Embryonic facial prominence (tissue), 1 donor: ENCODE measurements at regions not wholly inside any gene's neighbourhood (a gene's known extent, or its start where the extent isn't known, plus 50 kb on each side); places are given as distances from the start of the nearest gene placed in this dataset.

ENCODE experiments used
- DNase-seq: peaks from one replicate; pipeline ENCODE4 v3.0.0-alpha.2; 2016; ENCODE audit errors: extremely low spot score

DNA sequence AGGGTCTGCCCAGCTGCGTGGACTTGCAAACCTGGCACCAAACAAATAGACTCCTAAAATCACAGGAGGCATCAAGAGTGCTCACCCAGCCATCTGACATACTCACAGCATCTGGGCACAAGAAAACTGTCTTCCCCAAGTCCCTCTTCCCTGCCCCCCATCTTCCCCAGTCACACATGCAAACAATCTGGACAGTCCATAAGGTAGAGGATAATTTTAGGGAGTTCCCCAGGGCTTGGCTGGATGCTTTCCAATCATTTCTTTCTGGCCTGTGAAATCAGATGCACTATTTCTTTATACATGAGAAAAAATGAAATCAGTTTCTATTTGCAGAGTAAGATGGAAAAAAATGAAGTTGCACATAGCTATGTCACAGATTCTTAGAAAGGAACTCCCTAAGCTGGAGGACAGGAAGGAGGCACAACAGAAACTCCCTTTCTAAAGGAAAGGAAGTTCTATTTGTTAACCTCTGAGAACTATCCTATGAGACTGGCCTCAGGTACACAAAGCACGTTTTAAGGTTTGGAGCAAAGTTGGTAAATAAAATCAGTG, 342.3 kb downstream of the HNRNPD start:
- DNase-seq: no peak

DNA sequence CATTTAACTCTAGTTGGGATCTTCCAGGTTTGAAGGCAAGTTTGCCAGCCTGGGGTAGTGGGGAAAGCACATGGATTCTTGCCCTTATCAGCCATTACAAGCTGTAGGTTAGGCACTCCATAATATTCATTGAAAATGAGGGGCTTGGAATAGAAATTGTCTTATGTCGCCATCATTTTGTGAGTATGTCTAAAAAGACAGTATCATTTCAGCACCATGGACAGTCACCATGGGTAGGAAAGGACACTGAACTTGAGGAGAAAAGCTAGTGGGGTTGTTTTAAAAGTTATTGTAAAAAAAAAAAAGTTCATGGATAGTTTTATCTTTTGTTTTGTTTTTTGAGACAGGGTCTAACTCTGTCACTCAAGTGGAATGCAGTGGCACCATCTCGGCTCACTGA, 356.1 kb downstream of the HNRNPD start:
- DNase-seq: no peak

GRCh38 chr4:82005158-82005557, 368.6 kb downstream of the HNRNPD start:
- no peak for DNase-seq

DNA sequence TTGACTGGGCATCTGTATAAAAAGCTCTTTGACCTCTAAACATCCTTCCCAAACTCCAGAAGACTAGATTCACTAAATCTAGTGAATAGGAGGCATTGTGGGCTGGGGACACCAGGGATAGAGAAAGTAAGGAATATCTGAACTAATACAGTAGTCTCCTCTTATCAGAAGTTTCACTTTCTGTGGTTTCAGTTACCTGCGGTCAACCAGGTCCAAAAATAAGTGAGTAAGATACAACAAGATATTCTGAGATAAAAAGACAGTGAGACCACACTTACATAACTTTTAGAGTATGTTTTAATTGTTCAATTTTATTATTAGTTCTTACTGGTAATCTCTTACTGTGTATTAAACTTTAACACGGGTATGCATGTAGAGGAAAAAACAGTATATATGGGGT, 376.5 kb downstream of the HNRNPD start:
- no peak for DNase-seq

- no peak for DNase-seq
Observed at GRCh38 chr4:81990898-81991297, 382.9 kb downstream of the HNRNPD start.

- no peak for DNase-seq
Observed at GRCh38 chr4:81990211-81990610, 383.6 kb downstream of the HNRNPD start.

DNA sequence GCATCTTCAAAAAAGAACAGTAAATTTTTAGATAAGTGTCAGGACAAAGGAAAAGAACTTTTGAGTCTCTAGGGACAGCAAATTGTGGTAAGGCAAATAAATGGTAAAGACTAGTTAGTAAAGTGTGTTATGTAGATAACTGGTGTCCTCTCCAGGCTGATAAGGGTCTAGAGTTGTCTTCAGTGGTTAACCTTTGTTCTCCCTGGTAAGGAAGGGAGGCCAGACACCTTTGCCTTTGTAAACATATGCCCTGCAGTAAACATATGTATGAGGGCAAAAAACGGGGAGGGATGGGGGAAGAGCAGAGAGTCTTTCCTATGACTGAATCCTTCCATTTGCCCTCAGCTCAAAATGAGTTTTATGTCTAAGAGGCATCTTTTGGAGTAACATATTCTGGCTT, 384.6 kb downstream of the HNRNPD start:
- DNase-seq: no peak

- no peak for DNase-seq
Observed at GRCh38 chr4:81988178-81988577, 385.6 kb downstream of the HNRNPD start.

GRCh38 chr4:81984746-81985145, 389.0 kb downstream of the HNRNPD start:
- no peak for DNase-seq

DNA sequence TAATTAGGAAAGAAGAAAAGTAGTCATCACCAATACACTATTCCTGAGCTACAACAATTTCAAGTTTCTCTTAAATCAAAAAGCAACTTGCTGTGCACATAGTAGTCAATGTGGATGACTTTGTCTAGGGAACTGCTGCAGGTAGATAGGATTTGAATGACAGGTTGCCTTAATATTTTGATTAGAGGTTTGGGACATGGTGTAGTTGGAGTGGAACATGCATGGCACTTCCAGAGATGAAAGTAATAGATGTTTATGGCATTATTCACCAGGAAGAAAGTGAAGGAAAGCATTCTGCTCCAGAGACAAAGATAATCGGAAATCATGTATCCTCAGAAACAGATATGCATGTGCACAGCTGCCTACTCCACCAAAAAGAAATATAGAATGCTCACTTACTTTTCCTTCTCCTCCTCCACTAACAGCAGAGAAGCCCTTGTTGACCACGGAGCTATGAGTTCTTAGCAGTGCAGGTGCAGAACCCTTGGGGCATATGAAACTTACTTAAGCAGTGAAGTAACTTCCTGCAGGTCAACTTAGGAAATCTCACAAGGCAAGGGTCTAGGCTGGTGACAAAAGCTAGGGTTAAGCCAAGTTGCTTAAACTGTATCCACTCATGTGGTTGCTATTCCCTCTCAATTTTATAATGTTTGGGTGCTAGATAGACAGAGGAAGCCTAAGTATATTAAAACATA, 390.8 kb downstream of the HNRNPD start:
- no peak for DNase-seq

DNA sequence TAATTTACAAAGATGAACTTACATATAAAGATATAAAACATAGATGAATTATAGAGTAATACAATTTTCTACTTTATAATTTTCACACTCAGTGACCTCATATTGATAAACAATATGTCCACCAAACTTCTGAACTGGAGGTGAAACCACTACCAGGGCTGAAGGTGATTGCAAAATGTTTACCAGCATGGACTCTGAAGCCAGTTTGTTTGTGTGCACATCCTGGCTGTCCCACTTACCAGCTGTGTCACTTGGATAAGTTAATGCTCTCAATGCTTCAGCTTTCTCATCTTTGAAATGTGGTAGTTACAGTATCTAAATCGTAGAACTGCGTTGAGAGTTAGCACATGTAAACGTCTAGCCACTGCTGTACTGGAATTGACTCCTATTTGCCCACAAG, 392.6 kb downstream of the HNRNPD start:
- no peak for DNase-seq

- no peak for DNase-seq
Observed at GRCh38 chr4:81974523-81974922, 399.3 kb downstream of the HNRNPD start.

DNA sequence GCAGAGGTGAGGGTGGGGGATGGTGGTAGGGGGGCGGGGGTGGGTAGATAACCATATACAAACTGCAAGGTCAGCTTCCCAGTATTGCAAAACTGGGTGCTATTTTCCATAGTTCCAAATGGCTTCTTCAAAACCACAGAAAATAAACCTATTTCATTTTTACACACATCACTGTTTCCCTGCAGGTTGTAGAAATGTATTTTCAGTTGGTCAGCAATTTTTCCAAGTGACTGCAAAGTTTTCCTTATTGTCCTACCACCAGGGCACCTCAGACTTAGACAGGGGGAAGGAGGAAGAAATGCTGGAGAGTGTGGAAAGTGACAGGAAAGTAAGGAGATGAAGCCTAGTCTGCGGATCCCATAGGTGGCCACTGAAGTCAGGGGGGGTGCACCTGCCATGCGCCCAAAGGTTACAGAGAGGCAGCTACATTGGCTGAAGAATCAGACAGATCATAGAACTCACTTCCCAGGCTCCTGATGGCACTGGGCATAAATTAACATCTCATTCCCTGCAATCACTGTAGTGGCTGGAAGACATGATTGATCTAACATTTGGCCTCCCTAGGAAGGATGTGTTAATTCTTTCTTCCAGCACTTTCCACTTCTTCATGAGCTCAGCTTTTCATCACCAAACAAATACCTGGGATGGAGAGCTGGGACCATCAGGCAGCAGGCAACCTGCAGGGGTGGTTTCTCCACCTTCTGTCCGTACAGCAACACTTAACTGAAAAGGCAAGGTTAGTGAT, 402.0 kb downstream of the HNRNPD start:
- no peak for DNase-seq

GRCh38 chr4:81971061-81971460, 402.7 kb downstream of the HNRNPD start:
- no peak for DNase-seq

- no peak for DNase-seq
Observed at GRCh38 chr4:81970454-81970853, 403.3 kb downstream of the HNRNPD start.

DNA sequence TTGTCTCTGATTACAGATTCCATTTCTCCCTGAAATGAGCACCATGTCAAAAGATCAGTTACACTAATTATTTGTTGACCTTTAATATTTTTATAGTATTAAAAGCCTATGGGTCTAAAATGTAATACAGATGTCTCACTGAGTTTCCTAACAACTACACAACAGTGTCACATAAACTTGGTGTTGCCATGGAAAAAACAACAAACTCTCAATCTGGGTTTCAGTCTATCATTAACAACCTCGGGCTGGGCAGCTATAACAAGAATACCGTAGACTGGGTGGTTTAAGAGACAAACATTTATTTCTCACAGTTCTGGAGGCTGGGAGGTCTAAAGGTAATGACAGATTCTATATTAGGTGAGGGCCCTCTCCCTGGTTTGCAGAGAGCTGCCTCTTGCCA, 407.1 kb downstream of the HNRNPD start:
- DNase-seq: no peak

- DNase-seq: no peak
Observed at GRCh38 chr4:81965911-81966310, 407.9 kb downstream of the HNRNPD start.

DNA sequence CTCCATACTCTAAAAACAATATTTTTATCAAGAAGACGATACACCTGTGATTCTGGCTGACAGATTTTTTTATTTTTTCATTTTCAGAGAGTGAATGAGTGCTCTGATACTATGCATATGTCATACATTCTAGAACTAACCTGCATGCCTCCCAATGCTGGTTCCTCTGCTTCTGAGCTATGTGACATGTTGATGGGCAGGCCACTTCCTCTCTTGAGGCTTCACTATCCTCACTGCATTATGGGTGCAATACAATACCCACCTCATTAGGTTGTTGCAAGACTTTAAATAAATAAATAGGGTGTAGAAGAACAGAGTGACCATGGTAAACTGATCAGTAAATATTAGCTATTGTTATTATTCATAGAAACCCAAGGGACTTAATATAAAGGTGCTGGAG, 408.3 kb downstream of the HNRNPD start:
- no peak for DNase-seq

DNA sequence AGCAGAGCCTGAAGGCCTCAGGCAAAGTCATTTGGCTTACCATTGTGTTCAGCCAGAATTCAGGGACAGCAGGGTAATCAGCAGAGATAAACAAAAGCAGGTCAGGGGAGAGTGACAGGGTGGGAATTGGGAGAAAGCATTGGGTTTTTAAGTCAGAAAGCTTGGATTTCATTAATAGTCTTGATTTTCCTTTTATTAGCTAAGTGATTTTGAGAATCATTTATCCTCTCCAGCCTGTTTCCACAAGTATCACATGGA, 410.1 kb downstream of the HNRNPD start:
- no peak for DNase-seq

DNA sequence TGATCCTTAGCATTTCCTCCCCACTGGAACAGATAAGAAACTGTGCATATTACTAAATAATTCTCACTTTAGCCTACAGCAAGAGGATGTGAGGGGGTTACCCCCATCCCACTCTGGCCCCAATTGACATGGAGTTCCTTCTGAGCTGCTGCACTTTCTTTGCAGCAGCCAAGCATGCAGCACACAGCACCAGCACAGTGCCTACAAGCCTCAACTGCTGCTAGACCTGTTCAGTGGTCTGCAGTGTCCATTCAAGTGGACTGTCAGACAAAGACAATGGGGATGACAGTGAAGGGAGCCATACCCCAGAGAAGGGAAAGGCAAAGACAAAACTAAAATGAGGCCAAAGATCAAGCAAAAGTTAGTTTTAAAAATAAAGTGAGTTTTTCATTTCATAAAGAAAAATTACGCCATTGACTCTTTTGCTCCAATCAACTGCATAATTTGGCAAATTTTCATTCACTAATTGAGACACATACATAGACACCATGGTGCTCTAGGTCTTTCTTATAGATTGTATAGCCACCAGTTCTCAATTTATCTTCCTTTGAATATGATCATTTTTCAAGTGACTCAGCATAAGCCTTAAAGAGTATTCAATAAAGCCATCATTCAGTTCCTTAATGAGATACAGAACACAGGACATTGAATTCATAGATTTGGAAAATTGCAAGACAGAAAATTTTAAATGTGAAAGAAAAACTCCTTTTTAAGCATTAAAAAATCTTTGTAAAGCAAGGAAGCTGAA, 410.6 kb downstream of the HNRNPD start:
- no peak for DNase-seq

DNA sequence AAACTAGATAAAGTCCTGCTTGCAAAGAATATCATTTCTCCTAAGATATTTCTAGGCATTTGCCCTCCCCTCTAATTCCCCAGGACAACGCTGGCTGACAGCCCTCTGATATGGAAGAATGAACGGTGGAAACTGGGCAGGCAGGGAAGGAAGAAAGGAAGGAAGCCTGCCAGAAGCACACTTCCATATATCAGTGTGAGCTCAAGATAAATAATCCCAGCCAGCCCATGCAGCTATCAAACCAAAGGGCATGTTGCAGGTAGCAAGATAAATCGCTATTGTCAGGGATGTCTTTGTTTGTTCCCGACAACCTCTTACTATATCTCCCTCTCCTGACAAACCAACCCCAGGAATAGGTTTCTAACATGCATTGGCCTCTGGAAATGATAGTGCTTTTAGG, 412.8 kb downstream of the HNRNPD start:
- DNase-seq: no peak

DNA sequence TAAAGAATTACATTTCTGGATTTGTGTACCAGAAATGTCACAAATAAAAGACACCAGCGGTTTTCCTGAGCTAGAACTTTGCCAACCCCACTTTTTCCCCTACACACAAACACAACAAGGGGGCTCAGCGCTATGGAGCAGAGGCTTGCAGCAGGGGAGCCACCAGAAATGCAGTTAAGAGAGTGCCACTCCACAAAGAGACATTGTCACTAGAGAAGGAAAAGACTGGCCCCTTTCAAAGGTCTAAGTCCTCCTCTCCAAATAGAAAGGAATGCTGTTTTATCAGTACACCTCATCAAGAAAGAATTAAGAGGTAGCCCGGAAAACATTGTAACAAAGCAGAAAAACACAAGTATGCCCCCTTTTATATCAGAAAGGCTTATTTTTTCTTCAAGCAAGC, 419.5 kb downstream of the HNRNPD start:
- no peak for DNase-seq

GRCh38 chr4:81951891-81952455, 421.8 kb downstream of the HNRNPD start:
- DNase-seq: no peak
